ENCODE measurements at regions not wholly inside any gene's neighbourhood (a gene's known extent, or its start where the extent isn't known, plus 50 kb on each side); places are given as distances from the start of the nearest gene placed in this dataset.
"Not testable (repeated sequence)": the region's sequence is repeated elsewhere in the genome, so short reads cannot be mapped to it uniquely, and the experiment has no call there.

DNA sequence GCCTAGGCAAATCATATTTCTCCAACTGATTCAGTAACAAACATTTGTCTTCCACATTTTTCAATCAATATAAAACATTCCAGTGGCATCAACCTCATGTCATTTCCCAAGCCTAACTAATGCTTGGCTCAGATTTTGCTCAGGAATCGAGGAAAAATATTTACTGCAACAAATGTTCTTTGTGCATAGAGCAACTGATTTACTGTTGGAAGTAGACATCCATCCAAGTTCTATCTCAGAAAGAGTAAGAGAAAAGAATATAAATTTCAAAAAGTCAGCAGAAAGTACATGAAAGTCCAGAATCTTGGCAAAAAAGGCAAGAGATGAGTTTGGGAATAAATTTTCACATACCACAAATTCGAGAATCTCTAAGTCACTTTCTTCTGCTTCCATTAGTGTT lies 2245.0 kb upstream of the RAG2 start:
- Mint-ChIP-seq H3K9me3 (peaks cover 0 to 34% (median 6%) of the 10 kb centered on the region in 6 donors), H3K4me3 (no peak overlapping the region), H3K4me1 (no peaks in the 10 kb centered on the region), H3K27me3 (ENCODE audit: low read depth in 3 of 3) (no peaks in the 10 kb centered on the region), H3K27ac (no peak overlapping the region), H3K36me3 (no peaks in the 10 kb centered on the region)
- DNase-seq = no peak

DNA sequence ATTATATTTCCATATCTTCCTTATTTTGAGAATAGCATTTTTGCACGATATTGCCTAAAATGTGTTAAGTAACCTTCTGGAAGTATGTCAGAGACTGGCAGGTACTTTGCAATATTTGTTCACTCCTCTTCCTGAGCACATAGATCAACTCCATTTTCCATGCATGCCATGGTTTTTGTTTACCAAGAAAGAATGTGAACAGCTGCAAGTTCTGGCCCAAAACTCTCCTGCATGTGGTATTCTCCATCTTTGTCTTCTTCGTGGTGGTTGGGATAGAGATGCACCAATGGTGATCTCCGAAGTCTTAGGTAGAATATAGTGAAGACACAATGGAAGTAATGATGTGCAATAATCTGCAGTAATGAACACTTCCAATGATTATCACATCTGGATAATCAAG lies 2241.0 kb upstream of the RAG2 start:
- no peaks in the 10 kb centered on the region for H3K27me3 Mint-ChIP-seq (ENCODE audit: low read depth in 3 of 3)
- no peaks in the 10 kb centered on the region for H3K36me3 Mint-ChIP-seq
- no peak for DNase-seq
- no peak overlapping the region for H3K4me3 Mint-ChIP-seq
- peaks cover 0 to 21% (median 3%) of the 10 kb centered on the region in 6 donors for H3K9me3 Mint-ChIP-seq
- no peaks in the 10 kb centered on the region for H3K4me1 Mint-ChIP-seq
- no peak overlapping the region for H3K27ac Mint-ChIP-seq

DNA sequence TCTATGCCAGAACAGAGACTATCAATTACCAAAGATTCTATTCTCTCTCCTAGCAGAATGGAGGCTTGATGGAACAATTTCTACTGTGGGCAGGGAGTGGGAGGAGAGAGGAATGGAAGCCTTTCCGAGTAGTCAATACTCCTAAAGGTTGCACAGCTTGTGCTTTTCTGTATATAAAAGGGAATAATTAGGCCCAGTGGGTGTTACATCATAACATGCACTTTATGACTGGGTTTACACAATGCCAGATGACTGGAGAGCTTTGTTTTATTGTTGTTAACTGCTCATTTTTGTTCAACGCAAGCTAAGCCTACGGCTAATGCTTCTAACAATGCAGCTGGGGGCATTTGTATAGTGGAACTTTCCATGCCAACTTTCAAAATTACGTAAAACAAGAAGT lies 2237.9 kb upstream of the RAG2 start:
- Mint-ChIP-seq H3K4me3 (no peak overlapping the region), H3K36me3 (no peaks in the 10 kb centered on the region), H3K9me3 (peaks cover 0 to 5% (median 4%) of the 10 kb centered on the region in 6 donors), H3K27ac (no peak overlapping the region), H3K4me1 (no peaks in the 10 kb centered on the region), H3K27me3 (ENCODE audit: low read depth in 3 of 3) (peaks cover 0 to 1% (median 0%) of the 10 kb centered on the region in 3 donors)
- no peak for DNase-seq

- Mint-ChIP-seq H3K36me3 (peaks cover 0 to 7% (median 0%) of the 10 kb centered on the region in 3 donors), H3K4me3 (no peak overlapping the region), H3K27me3 (ENCODE audit: low read depth in 3 of 3) (peaks cover 0 to 1% (median 0%) of the 10 kb centered on the region in 3 donors), H3K4me1 (no peaks in the 10 kb centered on the region), H3K9me3 (peaks cover under 1 to 58% (median 30%) of the 10 kb centered on the region in 6 donors), H3K27ac (no peak overlapping the region)
- DNase-seq = no peak
These were observed 2226.5 kb upstream of the RAG2 start for GRCh38 chr11:38824573-38824972.

GRCh38 chr11:38821786-38822185 lies 2223.8 kb upstream of the RAG2 start:
- not testable (repeated sequence) for H3K27me3 Mint-ChIP-seq (ENCODE audit: low read depth in 3 of 3); DNase-seq; H3K27ac Mint-ChIP-seq; H3K4me3 Mint-ChIP-seq; H3K4me1 Mint-ChIP-seq; H3K36me3 Mint-ChIP-seq
- peaks cover 0 to 51% (median 19%) of the 10 kb centered on the region in 6 donors for H3K9me3 Mint-ChIP-seq

DNA sequence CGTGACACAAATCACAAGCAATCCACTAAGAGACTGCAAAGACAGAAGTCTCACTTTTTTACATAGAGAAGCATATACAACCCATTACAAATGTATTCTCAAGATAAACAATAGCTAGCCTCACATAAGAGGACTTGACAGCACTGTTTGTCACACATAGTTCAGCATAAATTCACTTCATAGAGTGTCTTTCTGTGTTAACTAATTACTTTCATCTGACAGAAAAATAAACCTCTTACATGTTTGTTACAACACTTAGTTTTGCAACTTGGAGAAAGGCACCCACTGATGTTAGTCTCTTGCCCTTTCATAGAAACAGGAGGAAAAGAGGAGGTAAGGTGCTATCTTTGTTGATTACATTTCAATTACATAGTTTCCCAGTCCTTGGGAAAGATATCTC lies 2221.9 kb upstream of the RAG2 start:
- Mint-ChIP-seq H3K27me3 (ENCODE audit: low read depth in 3 of 3) (peaks cover 0 to 1% (median 0%) of the 10 kb centered on the region in 3 donors), H3K36me3 (peaks cover 0 to 6% (median 0%) of the 10 kb centered on the region in 3 donors), H3K27ac (no peak overlapping the region), H3K9me3 (peaks cover 0 to 34% (median 12%) of the 10 kb centered on the region in 6 donors), H3K4me3 (no peak overlapping the region), H3K4me1 (no peaks in the 10 kb centered on the region)
- no peak for DNase-seq

- no peaks in the 10 kb centered on the region for H3K4me1 Mint-ChIP-seq
- H3K27me3 Mint-ChIP-seq (ENCODE audit: low read depth in 3 of 3) = no peaks in the 10 kb centered on the region
- peaks cover 0 to 27% (median 8%) of the 10 kb centered on the region in 6 donors for H3K9me3 Mint-ChIP-seq
- H3K36me3 Mint-ChIP-seq = no peaks in the 10 kb centered on the region
- no peak for DNase-seq
- H3K27ac Mint-ChIP-seq = no peak overlapping the region
- H3K4me3 Mint-ChIP-seq = no peak overlapping the region
These were observed 2220.7 kb upstream of the RAG2 start for GRCh38 chr11:38818720-38819119.

DNA sequence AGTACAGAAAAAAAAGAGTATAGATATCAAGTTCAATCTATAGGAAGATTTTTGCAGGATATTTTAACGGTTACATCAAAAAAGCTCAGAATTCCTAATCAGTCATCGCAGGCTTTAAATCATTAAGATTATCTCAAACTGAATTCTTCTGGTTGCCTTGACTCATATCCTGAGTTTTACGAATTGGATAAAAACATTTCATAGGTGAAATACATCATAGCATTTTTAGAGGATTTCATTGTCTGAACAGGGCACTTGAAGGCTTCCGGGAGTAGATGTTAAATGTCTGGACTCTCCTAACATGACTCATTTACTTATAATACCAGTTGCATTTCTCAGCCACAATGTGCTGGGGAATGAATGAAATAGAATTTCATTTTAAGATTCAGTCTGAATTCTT lies 2216.6 kb upstream of the RAG2 start:
- Mint-ChIP-seq H3K27ac (no peak overlapping the region), H3K36me3 (no peaks in the 10 kb centered on the region), H3K4me3 (no peak overlapping the region), H3K4me1 (no peaks in the 10 kb centered on the region), H3K27me3 (ENCODE audit: low read depth in 3 of 3) (peaks cover 0 to 3% (median 0%) of the 10 kb centered on the region in 3 donors), H3K9me3 (peaks cover 6 to 35% (median 11%) of the 10 kb centered on the region in 6 donors)
- no peak for DNase-seq

DNA sequence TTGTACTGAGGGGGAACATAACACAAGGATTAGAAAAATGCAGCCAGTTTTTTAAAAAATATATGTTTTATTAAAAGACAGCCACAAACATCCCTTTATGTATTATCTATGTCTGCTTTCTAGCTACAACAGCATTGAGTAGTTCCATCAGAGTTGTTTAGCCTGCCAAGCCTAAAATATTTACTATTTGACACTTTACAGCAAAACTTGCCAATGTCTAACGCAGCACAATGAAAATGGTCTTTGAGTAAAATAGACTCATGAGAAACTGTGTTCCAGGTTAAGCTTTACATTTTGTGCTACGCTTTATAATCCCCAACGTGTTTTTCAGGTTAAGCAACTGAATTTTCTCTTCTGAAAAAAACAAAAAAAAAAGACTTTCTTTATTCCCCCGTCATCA lies 2211.5 kb upstream of the RAG2 start:
- Mint-ChIP-seq H3K4me3 (no peak overlapping the region), H3K27me3 (ENCODE audit: low read depth in 3 of 3) (peaks cover 2 to 3% (median 3%) of the 10 kb centered on the region in 3 donors), H3K27ac (no peak overlapping the region), H3K36me3 (no peaks in the 10 kb centered on the region), H3K4me1 (no peaks in the 10 kb centered on the region), H3K9me3 (peaks cover 5 to 27% (median 9%) of the 10 kb centered on the region in 6 donors)
- no peak for DNase-seq

- Mint-ChIP-seq H3K27me3 (ENCODE audit: low read depth in 3 of 3) (peaks cover 0 to 1% (median 0%) of the 10 kb centered on the region in 3 donors), H3K9me3 (peaks cover 0 to 3% (median 0%) of the 10 kb centered on the region in 6 donors), H3K36me3 (no peaks in the 10 kb centered on the region), H3K4me3 (no peak overlapping the region), H3K27ac (no peak overlapping the region), H3K4me1 (no peaks in the 10 kb centered on the region)
- no peak for DNase-seq
These were observed 2198.2 kb upstream of the RAG2 start for GRCh38 chr11:38796281-38796680.

GRCh38 chr11:38795027-38795426 lies 2197.0 kb upstream of the RAG2 start:
- Mint-ChIP-seq H3K4me3 (no peak overlapping the region), H3K27me3 (ENCODE audit: low read depth in 3 of 3) (peaks cover 0 to 1% (median 0%) of the 10 kb centered on the region in 3 donors)

GRCh38 chr11:38791346-38791961 lies 2193.4 kb upstream of the RAG2 start:
- Mint-ChIP-seq H3K9me3 (peaks cover 0 to 3% (median under 1%) of the 10 kb centered on the region in 6 donors), H3K36me3 (no peaks in the 10 kb centered on the region), H3K4me1 (no peaks in the 10 kb centered on the region), H3K4me3 (no peak overlapping the region), H3K27ac (peak overlapping the region in 1 of 6 donors; percentile 29), H3K27me3 (ENCODE audit: low read depth in 3 of 3) (no peaks in the 10 kb centered on the region)
- DNase-seq = peak; percentile 48 to 66 (median 59)

More at GRCh38 chr11:38795027-38795426, 2197.0 kb upstream of the RAG2 start:
- H3K27ac Mint-ChIP-seq = no peak overlapping the region
- no peaks in the 10 kb centered on the region for H3K4me1 Mint-ChIP-seq
- no peak for DNase-seq
- H3K9me3 Mint-ChIP-seq = peaks cover 0 to 3% (median 0%) of the 10 kb centered on the region in 6 donors
- H3K36me3 Mint-ChIP-seq = no peaks in the 10 kb centered on the region

GRCh38 chr11:38788561-38788960 lies 2190.5 kb upstream of the RAG2 start:
- Mint-ChIP-seq H3K36me3 (no peaks in the 10 kb centered on the region), H3K4me3 (no peak overlapping the region), H3K27me3 (ENCODE audit: low read depth in 3 of 3) (peaks cover 0 to 2% (median 0%) of the 10 kb centered on the region in 3 donors), H3K4me1 (no peaks in the 10 kb centered on the region), H3K27ac (no peak overlapping the region), H3K9me3 (peaks cover 0 to 7% (median 2%) of the 10 kb centered on the region in 6 donors)
- no peak for DNase-seq

DNA sequence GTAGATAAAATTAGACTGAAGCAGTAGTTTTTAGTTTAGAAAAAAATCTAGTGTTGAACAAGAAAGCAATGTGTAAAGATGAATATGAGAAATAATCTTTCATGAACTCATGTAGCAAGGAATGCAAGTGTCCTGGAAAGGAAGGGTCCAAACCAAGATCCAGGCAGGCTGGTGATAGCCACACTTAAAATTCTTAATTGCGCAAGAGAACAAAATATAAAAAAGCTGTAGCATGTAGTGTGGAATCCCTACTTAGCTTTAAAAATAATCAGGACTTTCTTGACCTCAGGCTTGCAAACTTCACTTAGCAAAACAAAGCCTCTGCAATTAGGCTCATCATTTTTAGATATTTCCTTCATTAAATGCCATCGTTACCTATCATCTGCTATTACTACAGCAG lies 2186.1 kb upstream of the RAG2 start:
- DNase-seq = no peak
- H3K4me1 Mint-ChIP-seq = no peaks in the 10 kb centered on the region
- peaks cover 0 to 5% (median 0%) of the 10 kb centered on the region in 3 donors for H3K27me3 Mint-ChIP-seq (ENCODE audit: low read depth in 3 of 3)
- no peak overlapping the region for H3K4me3 Mint-ChIP-seq
- H3K27ac Mint-ChIP-seq = no peak overlapping the region
- H3K36me3 Mint-ChIP-seq = no peaks in the 10 kb centered on the region
- H3K9me3 Mint-ChIP-seq = peaks cover 0 to 11% (median 2%) of the 10 kb centered on the region in 6 donors

- no peak for DNase-seq
- no peaks in the 10 kb centered on the region for H3K4me1 Mint-ChIP-seq
- peaks cover 0 to 25% (median 2%) of the 10 kb centered on the region in 6 donors for H3K9me3 Mint-ChIP-seq
- H3K27ac Mint-ChIP-seq = no peak overlapping the region
- H3K36me3 Mint-ChIP-seq = no peaks in the 10 kb centered on the region
- H3K4me3 Mint-ChIP-seq = no peak overlapping the region
- peaks cover 0 to 1% (median 0%) of the 10 kb centered on the region in 3 donors for H3K27me3 Mint-ChIP-seq (ENCODE audit: low read depth in 3 of 3)
These were observed 2168.8 kb upstream of the RAG2 start for GRCh38 chr11:38766796-38767195.

All from immature natural killer cell (primary cell).